BE2C (cell line): ENCODE measurements at regions not wholly inside any gene's neighbourhood (a gene's known extent, or its start where the extent isn't known, plus 50 kb on each side); places are given as distances from the start of the nearest gene placed in this dataset.

Experiments
- DNase-seq: peaks from one replicate; pipeline ENCODE4 v3.0.0-alpha.2; 2020
- H3K27me3 ChIP-seq: fragments of 250-450 bp; sonication (Bioruptor Pico); 2 replicates; pipeline ENCODE4 v1.5.1; 2020; ENCODE audit warnings: mild to moderate bottlenecking
- H3K36me3 ChIP-seq: fragments of 250-450 bp; sonication (Bioruptor Pico); 2 replicates; pipeline ENCODE4 v1.5.1; 2020; ENCODE audit warnings: mild to moderate bottlenecking
- H3K4me1 ChIP-seq: fragments of 250-450 bp; sonication (Bioruptor Pico); 2 replicates; pipeline ENCODE4 v1.5.1; 2020
- H3K4me3 ChIP-seq: 2 replicates; pipeline ENCODE4 v1.5.1; 2011; ENCODE audit warnings: low read depth, low read length
- H3K9me3 ChIP-seq: fragments of 250-450 bp; sonication (Bioruptor Pico); 2 replicates; pipeline ENCODE4 v1.5.1; 2020
- CTCF ChIP-seq: IDR thresholded peaks from 2 replicates; pipeline ENCODE4 v1.5.1; 2012; ENCODE audit warnings: mild to moderate bottlenecking, low read depth, low read length

DNA sequence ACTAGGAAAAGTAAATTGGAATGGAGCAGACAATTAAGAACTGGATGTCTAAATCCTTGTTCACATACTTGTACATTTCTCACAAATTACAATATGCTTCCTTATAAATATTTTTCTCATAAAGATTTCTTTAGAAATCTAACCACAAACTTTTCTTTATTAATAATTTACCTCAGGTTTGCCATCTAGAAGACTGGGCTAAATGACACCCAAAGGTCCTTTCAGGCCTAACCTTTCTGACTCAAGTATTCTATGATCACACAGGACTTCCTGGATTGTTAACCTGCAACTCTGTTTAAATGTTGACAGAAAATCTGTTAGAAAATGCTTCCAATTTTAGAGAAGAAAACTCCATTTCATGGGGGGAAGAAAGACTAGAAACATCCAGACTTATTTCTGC is 330.5 kb upstream of the MAP3K7 start:
- Histone ChIP-seq H3K9me3 (no peaks in the 10 kb centered on the region), H3K4me1 (no peaks in the 10 kb centered on the region), H3K4me3 (no peak overlapping the region), H3K27me3 (no peaks in the 10 kb centered on the region), H3K36me3 (no peaks in the 10 kb centered on the region)
- DNase-seq, result no peak
- no peak for TF ChIP-seq CTCF

GRCh38 chr6:90916968-90917367 is 330.1 kb upstream of the MAP3K7 start:
- DNase-seq, result no peak
- Histone ChIP-seq H3K27me3 (no peaks in the 10 kb centered on the region), H3K9me3 (no peaks in the 10 kb centered on the region), H3K4me1 (no peaks in the 10 kb centered on the region), H3K36me3 (no peaks in the 10 kb centered on the region), H3K4me3 (no peak overlapping the region)
- TF ChIP-seq CTCF, result no peak

DNA sequence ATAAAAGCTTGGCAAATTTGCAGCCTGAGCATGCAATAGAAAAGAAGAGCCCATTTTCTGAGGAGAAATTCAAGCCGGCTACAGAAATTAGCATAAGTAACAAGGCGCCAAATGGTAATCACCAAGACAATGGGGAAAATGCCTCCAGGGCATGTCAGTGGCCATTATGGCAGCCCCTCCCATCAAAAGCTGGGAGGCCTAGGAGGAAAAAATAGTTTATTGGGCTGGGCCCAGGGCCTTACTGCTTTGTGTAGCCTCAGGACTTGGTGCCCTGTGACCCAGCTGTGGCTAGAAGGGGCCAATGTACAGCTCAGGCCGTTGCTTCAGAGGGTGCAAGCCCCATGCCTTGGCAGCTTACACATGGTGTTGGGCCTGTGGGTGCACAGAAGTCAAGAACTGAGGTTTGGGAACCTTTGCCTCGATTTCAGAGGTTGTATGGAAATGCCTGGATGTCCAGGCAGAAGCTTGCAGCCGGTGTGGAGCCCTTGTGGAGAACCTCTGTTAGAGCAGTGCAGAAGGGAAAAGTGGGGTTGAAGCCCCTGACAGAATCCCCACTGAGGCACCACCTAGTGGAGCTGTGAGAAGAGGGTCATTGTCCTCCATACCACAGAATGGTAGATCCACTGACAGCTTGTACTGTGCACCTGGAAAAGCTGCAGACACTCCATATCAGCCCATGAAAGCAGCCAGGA is 328.5 kb upstream of the MAP3K7 start:
- Histone ChIP-seq H3K4me1 (no peaks in the 10 kb centered on the region), H3K9me3 (no peaks in the 10 kb centered on the region), H3K27me3 (no peaks in the 10 kb centered on the region; the same call in 1 of the 2 replicates), H3K36me3 (no peaks in the 10 kb centered on the region), H3K4me3 (no peak overlapping the region)
- DNase-seq, result no peak
- TF ChIP-seq CTCF, result no peak

DNA sequence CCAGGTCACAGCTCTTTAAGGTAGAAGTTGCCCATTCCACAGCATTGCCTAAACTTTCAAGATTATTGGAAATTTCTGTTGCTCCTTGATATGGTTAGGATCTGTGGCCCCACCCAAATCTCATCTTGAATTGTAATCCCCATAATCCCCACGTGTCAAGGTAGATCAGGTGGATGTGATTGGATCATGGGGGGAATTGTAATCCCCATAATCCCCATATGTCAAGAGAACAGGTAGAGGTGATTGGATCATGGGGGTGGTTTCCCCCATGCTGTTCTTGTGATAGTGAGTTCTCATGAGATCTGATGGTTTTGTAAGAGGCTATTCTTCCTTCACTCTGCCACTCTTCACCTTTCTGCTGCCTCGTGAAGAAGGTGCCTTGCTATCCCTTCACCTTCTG is 327.4 kb upstream of the MAP3K7 start:
- no peak overlapping the region for H3K4me3 ChIP-seq
- H3K4me1 ChIP-seq, result no peaks in the 10 kb centered on the region
- DNase-seq, result no peak
- TF ChIP-seq CTCF, result no peak
- H3K27me3 ChIP-seq, result no peaks in the 10 kb centered on the region; the same call in 1 of the 2 replicates
- no peaks in the 10 kb centered on the region for H3K36me3 ChIP-seq
- H3K9me3 ChIP-seq, result no peaks in the 10 kb centered on the region

GRCh38 chr6:90913266-90913960 is 326.5 kb upstream of the MAP3K7 start:
- H3K9me3 ChIP-seq, result no peaks in the 10 kb centered on the region
- no peaks in the 10 kb centered on the region; the same call in 1 of the 2 replicates for H3K27me3 ChIP-seq
- no peaks in the 10 kb centered on the region for H3K36me3 ChIP-seq
- no peaks in the 10 kb centered on the region for H3K4me1 ChIP-seq
- TF ChIP-seq CTCF, result no peak
- no peak overlapping the region for H3K4me3 ChIP-seq
- no peak for DNase-seq

GRCh38 chr6:90911642-90912041 is 324.8 kb upstream of the MAP3K7 start:
- Histone ChIP-seq H3K36me3 (no peaks in the 10 kb centered on the region), H3K4me3 (no peak overlapping the region), H3K27me3 (no peaks in the 10 kb centered on the region; the same call in 1 of the 2 replicates), H3K4me1 (no peaks in the 10 kb centered on the region), H3K9me3 (no peaks in the 10 kb centered on the region)
- no peak for TF ChIP-seq CTCF
- DNase-seq, result no peak
